Sigmoid colon (tissue), 6 donors: ENCODE measurements at regions not wholly inside any gene's neighbourhood (a gene's known extent, or its start where the extent isn't known, plus 50 kb on each side); places are given as distances from the start of the nearest gene placed in this dataset.

Experiments used
- DNase-seq: peaks from one replicate; pipeline ENCODE4 v3.0.0-alpha.2; 2019
- H3K27ac ChIP-seq, 4 donors: fragments of 200-600 bp; sonication (generic); one replicate each; pipeline ENCODE4 v1.5.1; 2016 to 2019; ENCODE audit warnings: mild to moderate bottlenecking in 1 of 4
- H3K27me3 ChIP-seq, 3 donors: fragments of 200-600 bp; sonication (generic); one replicate each; pipeline ENCODE4 v1.5.1; 2019; ENCODE audit warnings: mild to moderate bottlenecking in 1 of 3
- H3K36me3 ChIP-seq, 4 donors: fragments of 200-600 bp; sonication (generic); one replicate each; pipeline ENCODE4 v1.5.1; 2016 to 2019
- H3K4me1 ChIP-seq, 4 donors: fragments of 200-600 bp; sonication (generic); one replicate each; pipeline ENCODE4 v1.5.1; 2017 to 2019
- H3K4me3 ChIP-seq, 4 donors: fragments of 200-600 bp; sonication (generic); one replicate each; pipeline ENCODE4 v1.5.1; 2017 to 2019; ENCODE audit warnings: mild to moderate bottlenecking in 2 of 4, moderate library complexity in 1 of 4
- H3K9me3 ChIP-seq, 4 donors: fragments of 200-600 bp in 3 of 4; sonication (generic) in 3 of 4; one replicate each; pipeline versions ENCODE4 v1.5.1 to v1.6.1; 2013 to 2019
- EP300 ChIP-seq, 4 donors: sonication (generic); formaldehyde crosslinking; IDR thresholded peaks; one replicate each; pipeline ENCODE4 v1.6.1; 2017; ENCODE audit warnings: antibody characterized with exemption in 4 of 4
- POLR2A ChIP-seq, 2 donors: fragments of 450-650 bp; IDR thresholded peaks; one replicate each; pipeline ENCODE4 v1.6.1; 2016; ENCODE audit warnings: antibody characterized with exemption in 2 of 2, mild to moderate bottlenecking in 2 of 2, moderate library complexity in 2 of 2
- POLR2AphosphoS5 ChIP-seq, 4 donors: sonication (generic); formaldehyde crosslinking; IDR thresholded peaks; one replicate each; pipeline ENCODE4 v1.6.1; 2017; ENCODE audit warnings: antibody characterized with exemption in 4 of 4
- WGBS, 2 donors: extraction: QIAGEN DNeasy Blood & Tissue Kit; methylation state at CpG; one replicate each; pipeline ENCODE4 v1.1.7; 2013; 5-methylcytosine and 5-hydroxymethylcytosine counted together
- intact Hi-C: fragments of 100-400 bp; cut with DNase I; formaldehyde crosslinking; loops from one replicate; pipeline ENCODE4 v1.15.1; 2023
- TF ChIP-seq, protein P1 (sequence below), 4 experiments: fragments of 450-650 bp in 3 of 4; fragments of 200-600 bp in 1 of 4; IDR thresholded peaks; one replicate each; pipeline ENCODE4 v1.5.1; 2016 to 2019; ENCODE audit warnings: antibody characterized with exemption in 4 of 4, mild to moderate bottlenecking in 3 of 4, moderate library complexity in 2 of 4
- donor health status: healthy with polysubstance abuse.
- donor health status: healthy.

- Histone ChIP-seq H3K27me3 (no peaks in the 10 kb centered on the region), H3K9me3 (peaks cover 0 to 1% (median 0%) of the 10 kb centered on the region in 4 donors), H3K4me1 (no peaks in the 10 kb centered on the region), H3K36me3 (no peaks in the 10 kb centered on the region), H3K27ac (no peak overlapping the region), H3K4me3 (no peak overlapping the region)
- DNase-seq = no peak
- TF ChIP-seq EP300 (IDR thresholded peaks at IDR 0.05) (no peak), POLR2AphosphoS5 (IDR thresholded peaks at IDR 0.05) (no peak)
- 87 to 89% methylated on average over 2 of the region's 2 CpGs for WGBS, 2 donors
- intact Hi-C loops = loop anchor here (10.0 kb wide), 1 partner anchor 154 kb away; no protein-coding TSS in a partner anchor
These were observed 164.0 kb downstream of the RGS9 start for GRCh38 chr17:65301184-65301583.

DNA sequence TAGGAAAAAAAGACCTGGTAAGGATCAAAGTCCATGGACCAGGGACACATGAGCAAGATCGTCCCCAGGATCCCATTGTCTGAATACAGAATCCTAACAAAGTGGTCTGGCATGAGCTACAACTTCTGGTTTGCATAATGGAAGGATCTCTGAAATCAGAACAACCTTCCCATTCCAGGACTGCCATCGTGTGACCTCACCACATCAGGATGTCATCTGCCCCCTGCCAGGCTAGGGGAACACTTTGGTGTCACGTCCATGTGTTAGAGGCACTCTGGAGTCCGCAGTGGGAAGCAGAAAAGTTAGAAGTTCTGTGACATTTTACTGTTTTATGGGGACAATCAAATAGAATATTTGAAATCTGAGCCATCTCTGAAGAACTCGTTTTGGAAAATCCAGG lies 160.7 kb downstream of the RGS9 start:
- no peaks in the 10 kb centered on the region for H3K27me3 ChIP-seq
- intact Hi-C loops = loop anchor here (10.0 kb wide), 1 partner anchor 687 kb away; no protein-coding TSS in a partner anchor
- TF ChIP-seq POLR2A (IDR thresholded peaks at IDR 0.05) = no peak
- TF ChIP-seq, protein P1, sequence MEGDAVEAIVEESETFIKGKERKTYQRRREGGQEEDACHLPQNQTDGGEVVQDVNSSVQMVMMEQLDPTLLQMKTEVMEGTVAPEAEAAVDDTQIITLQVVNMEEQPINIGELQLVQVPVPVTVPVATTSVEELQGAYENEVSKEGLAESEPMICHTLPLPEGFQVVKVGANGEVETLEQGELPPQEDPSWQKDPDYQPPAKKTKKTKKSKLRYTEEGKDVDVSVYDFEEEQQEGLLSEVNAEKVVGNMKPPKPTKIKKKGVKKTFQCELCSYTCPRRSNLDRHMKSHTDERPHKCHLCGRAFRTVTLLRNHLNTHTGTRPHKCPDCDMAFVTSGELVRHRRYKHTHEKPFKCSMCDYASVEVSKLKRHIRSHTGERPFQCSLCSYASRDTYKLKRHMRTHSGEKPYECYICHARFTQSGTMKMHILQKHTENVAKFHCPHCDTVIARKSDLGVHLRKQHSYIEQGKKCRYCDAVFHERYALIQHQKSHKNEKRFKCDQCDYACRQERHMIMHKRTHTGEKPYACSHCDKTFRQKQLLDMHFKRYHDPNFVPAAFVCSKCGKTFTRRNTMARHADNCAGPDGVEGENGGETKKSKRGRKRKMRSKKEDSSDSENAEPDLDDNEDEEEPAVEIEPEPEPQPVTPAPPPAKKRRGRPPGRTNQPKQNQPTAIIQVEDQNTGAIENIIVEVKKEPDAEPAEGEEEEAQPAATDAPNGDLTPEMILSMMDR (IDR thresholded peaks at IDR 0.05) = no peak
- peaks cover 0 to 1% (median 0%) of the 10 kb centered on the region in 4 donors for H3K9me3 ChIP-seq
- H3K27ac ChIP-seq = no peak overlapping the region
- WGBS, 2 donors = 63 to 73% methylated on average over 5 of the region's 5 CpGs
- peaks cover 0 to 9% (median 0%) of the 10 kb centered on the region in 4 donors for H3K4me1 ChIP-seq
- no peaks in the 10 kb centered on the region for H3K36me3 ChIP-seq
- DNase-seq = no peak
- H3K4me3 ChIP-seq = no peak overlapping the region

DNA sequence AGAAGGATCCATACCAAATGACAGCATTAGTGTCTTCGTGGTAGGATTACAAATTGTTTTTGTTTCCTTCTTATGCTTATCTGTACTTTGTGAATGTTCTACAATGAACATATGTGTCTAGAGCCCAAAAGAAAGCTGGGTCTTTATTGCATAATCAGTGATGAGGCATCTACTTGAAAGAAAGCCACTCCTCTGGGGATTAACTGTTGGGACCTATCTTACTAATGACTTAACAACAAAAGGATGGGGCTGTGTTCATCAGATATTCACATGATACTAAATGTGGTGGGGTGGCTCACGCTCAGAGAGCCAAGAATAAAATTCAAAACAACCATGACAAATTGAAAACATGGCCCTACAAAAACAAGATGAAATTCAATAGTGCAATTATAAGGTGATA lies 160.2 kb downstream of the RGS9 start:
- DNase-seq = no peak
- Histone ChIP-seq H3K9me3 (peaks cover 0 to 1% (median 0%) of the 10 kb centered on the region in 4 donors), H3K4me3 (no peak overlapping the region), H3K27ac (no peak overlapping the region), H3K4me1 (peaks cover 0 to 9% (median 0%) of the 10 kb centered on the region in 4 donors), H3K27me3 (no peaks in the 10 kb centered on the region), H3K36me3 (no peaks in the 10 kb centered on the region)
- intact Hi-C loops = loop anchor here (10.0 kb wide), 1 partner anchor 687 kb away; no protein-coding TSS in a partner anchor
- TF ChIP-seq EP300 (IDR thresholded peaks at IDR 0.05) (no peak), POLR2AphosphoS5 (IDR thresholded peaks at IDR 0.05) (no peak), POLR2A (IDR thresholded peaks at IDR 0.05) (no peak)
- TF ChIP-seq, protein P1 (IDR thresholded peaks at IDR 0.05) = no peak
- WGBS, 2 donors = 78 to 90% methylated on average over 2 of the region's 2 CpGs

DNA sequence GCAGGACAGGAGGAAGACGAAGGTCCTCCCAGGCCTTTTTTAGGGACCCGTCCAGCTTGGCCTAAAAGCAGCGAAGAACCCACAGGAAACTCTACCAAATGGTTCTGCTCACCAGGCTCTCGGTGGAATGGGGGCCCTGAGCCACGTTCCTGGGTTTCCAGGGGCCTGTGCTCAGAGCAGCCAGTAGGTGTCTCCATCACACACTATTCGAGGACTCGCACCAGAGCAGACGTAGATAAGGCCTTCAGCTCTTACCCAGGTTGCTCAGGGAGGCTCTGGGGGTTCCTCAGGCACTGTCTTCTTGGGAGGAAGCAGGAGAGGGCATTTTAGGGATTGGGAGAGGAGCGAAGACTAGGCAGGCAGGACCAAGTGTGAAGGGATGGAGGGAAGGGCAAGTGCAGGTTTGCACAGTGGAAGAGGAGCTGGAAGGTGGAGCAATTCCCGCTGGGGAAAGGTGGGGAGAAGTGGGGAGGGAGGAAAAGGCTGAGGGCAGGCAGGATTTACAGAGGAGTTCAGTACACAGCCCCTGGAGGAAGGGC lies 157.1 kb downstream of the RGS9 start:
- Histone ChIP-seq H3K9me3 (peaks cover 0 to 1% (median 0%) of the 10 kb centered on the region in 4 donors), H3K36me3 (no peaks in the 10 kb centered on the region), H3K4me3 (no peak overlapping the region), H3K4me1 (peaks cover 0 to 9% (median 0%) of the 10 kb centered on the region in 4 donors), H3K27me3 (no peaks in the 10 kb centered on the region), H3K27ac (no peak overlapping the region)
- TF ChIP-seq EP300 (IDR thresholded peaks at IDR 0.05) = no peak
- TF ChIP-seq, protein P1 (IDR thresholded peaks at IDR 0.05) = peak in 3 of 4 experiments; percentile 70 to 83 (median 72)
- peak; percentile 76 for DNase-seq
- intact Hi-C loops = loop anchor here (2.0 to 10.0 kb wide), 3 partner anchors 263 to 873 kb away; no protein-coding TSS in a partner anchor
- WGBS, 2 donors = 3 to 10% methylated on average over 10 of the region's 10 CpGs

DNA sequence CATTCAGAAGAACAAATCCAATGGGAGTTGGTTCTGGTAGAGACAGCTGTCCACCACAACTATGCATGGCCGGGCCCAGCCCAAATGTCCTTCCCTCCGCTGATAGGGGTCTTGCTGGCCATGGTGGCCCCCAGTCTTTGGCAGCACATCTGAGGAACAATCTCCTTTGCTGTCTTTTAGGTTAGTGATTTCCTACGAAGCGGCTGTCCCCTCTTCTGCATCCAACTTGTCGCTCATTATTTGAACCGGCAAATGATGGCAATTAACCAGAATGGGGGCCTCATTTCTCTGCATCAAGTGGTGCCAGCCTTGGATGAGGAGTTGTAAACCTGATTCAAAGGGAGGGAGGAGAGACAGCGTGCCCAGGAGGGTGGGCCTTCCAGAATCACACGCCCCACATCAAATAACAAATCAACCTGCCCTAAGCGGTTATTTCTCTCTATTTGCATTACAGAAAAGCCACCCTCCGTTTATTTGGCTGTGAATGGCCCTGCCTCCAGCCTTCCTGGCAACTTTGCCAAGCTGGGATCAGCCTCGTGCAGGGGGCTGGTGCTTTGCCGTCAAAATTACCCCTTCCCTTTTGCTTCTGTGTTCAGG lies 156.5 kb downstream of the RGS9 start:
- intact Hi-C loops = loop anchor here (2.0 to 10.0 kb wide), 3 partner anchors 263 to 874 kb away; no protein-coding TSS in a partner anchor
- Histone ChIP-seq H3K4me1 (peaks cover 0 to 9% (median 0%) of the 10 kb centered on the region in 4 donors), H3K27me3 (no peaks in the 10 kb centered on the region), H3K9me3 (no peaks in the 10 kb centered on the region), H3K36me3 (no peaks in the 10 kb centered on the region), H3K27ac (no peak overlapping the region), H3K4me3 (no peak overlapping the region)
- 14 to 59% methylated on average over 12 of the region's 12 CpGs for WGBS, 2 donors
- no peak for DNase-seq
- TF ChIP-seq, protein P1 (IDR thresholded peaks at IDR 0.05) = no peak
- TF ChIP-seq EP300 (IDR thresholded peaks at IDR 0.05) (no peak), POLR2A (IDR thresholded peaks at IDR 0.05) (no peak), POLR2AphosphoS5 (IDR thresholded peaks at IDR 0.05) (no peak)
